Fibroblast of the conjunctiva (primary cell): ENCODE measurements at regions not wholly inside any gene's neighbourhood (a gene's known extent, or its start where the extent isn't known, plus 50 kb on each side); places are given as distances from the start of the nearest gene placed in this dataset.
"Not testable (repeated sequence)": the region's sequence is repeated elsewhere in the genome, so short reads cannot be mapped to it uniquely, and the experiment has no call there.

ENCODE experiments used
- DNase-seq: peaks from one replicate; pipeline ENCODE4 v3.0.0-alpha.2; 2010; ENCODE audit warnings: low read depth

GRCh38 chr7:66458991-66459390 lies 169.7 kb upstream of the KCTD7 start:
- DNase-seq: not testable (repeated sequence)

GRCh38 chr7:66459783-66460413 lies 168.8 kb upstream of the KCTD7 start:
- DNase-seq: not testable (repeated sequence)

GRCh38 chr7:66460921-66461361 lies 167.7 kb upstream of the KCTD7 start:
- DNase-seq: no peak

- DNase-seq: not testable (repeated sequence)
These were observed 167.3 kb upstream of the KCTD7 start for GRCh38 chr7:66461397-66461796.

GRCh38 chr7:66462831-66463230 lies 165.8 kb upstream of the KCTD7 start:
- DNase-seq: not testable (repeated sequence)

- DNase-seq: no peak
These were observed 164.6 kb upstream of the KCTD7 start for GRCh38 chr7:66464059-66464458.

GRCh38 chr7:66466081-66466600 lies 162.5 kb upstream of the KCTD7 start:
- DNase-seq: no peak

GRCh38 chr7:66467887-66468286 lies 160.8 kb upstream of the KCTD7 start:
- no peak for DNase-seq

GRCh38 chr7:66473064-66473463 lies 155.6 kb upstream of the KCTD7 start:
- DNase-seq: not testable (repeated sequence)

- DNase-seq: no peak
These were observed 154.2 kb upstream of the KCTD7 start for GRCh38 chr7:66474441-66474840.

GRCh38 chr7:66476056-66476455 lies 152.6 kb upstream of the KCTD7 start:
- DNase-seq: not testable (repeated sequence)

GRCh38 chr7:66477822-66478397 lies 150.8 kb upstream of the KCTD7 start:
- DNase-seq: not testable (repeated sequence)

- DNase-seq: not testable (repeated sequence)
These were observed 147.5 kb upstream of the KCTD7 start for GRCh38 chr7:66481229-66481628.

- not testable (repeated sequence) for DNase-seq
These were observed 139.6 kb upstream of the KCTD7 start for GRCh38 chr7:66489065-66489464.

- DNase-seq: not testable (repeated sequence)
These were observed 138.9 kb upstream of the KCTD7 start for GRCh38 chr7:66489741-66490140.

- not testable (repeated sequence) for DNase-seq
These were observed 137.7 kb upstream of the KCTD7 start for GRCh38 chr7:66490979-66491378.

- DNase-seq: not testable (repeated sequence)
These were observed 136.3 kb upstream of the KCTD7 start for GRCh38 chr7:66492405-66492804.

GRCh38 chr7:66493235-66494205 lies 135.2 kb upstream of the KCTD7 start:
- peak; percentile 95 for DNase-seq

GRCh38 chr7:66497346-66497745 lies 131.3 kb upstream of the KCTD7 start:
- DNase-seq: no peak

- DNase-seq: no peak
These were observed 128.6 kb upstream of the KCTD7 start for GRCh38 chr7:66500087-66500486.

- DNase-seq: no peak
These were observed 126.2 kb upstream of the KCTD7 start for GRCh38 chr7:66502230-66503035.

- no peak for DNase-seq
These were observed 125.7 kb upstream of the KCTD7 start for GRCh38 chr7:66503036-66503370.
